ENCODE measurements at regions not wholly inside any gene's neighbourhood (a gene's known extent, or its start where the extent isn't known, plus 50 kb on each side); places are given as distances from the start of the nearest gene placed in this dataset.

GRCh38 chr2:235305678-235306077 is 188.2 kb upstream of the AGAP1 start (continued):
- no peak for TF ChIP-seq CHD7 (IDR thresholded peaks at IDR 0.05; ENCODE audit: insufficient replicate concordance, low read length)
- no peak for TF ChIP-seq SAP30 (IDR thresholded peaks at IDR 0.05; ENCODE audit: insufficient read depth, insufficient replicate concordance, low read length)
- no peak for TF ChIP-seq SUZ12 (IDR thresholded peaks at IDR 0.05; ENCODE audit: low read length)
- no peak for TF ChIP-seq EP300 (IDR thresholded peaks at IDR 0.05; ENCODE audit: borderline replicate concordance in 1 of 2, low read depth in 2 of 2, low read length in 2 of 2)
- TF ChIP-seq ATF3 (IDR thresholded peaks at IDR 0.05; ENCODE audit: insufficient read depth, low read depth, low read length): no peak
- TF ChIP-seq ASH2L (IDR thresholded peaks at IDR 0.05; ENCODE audit: low read length): no peak
- TF ChIP-seq CTBP2 (IDR thresholded peaks at IDR 0.05; ENCODE audit: borderline replicate concordance, insufficient read depth, insufficient read length, low read length): no peak
- TF ChIP-seq PHF8 (conservative IDR thresholded peaks at IDR 0.05; ENCODE audit: low read depth, low read length): no peak
- TF ChIP-seq TBP (IDR thresholded peaks at IDR 0.05; ENCODE audit: low read depth, low read length): no peak
- no peak for TF ChIP-seq E2F6 (IDR thresholded peaks at IDR 0.05)
